K562 (cell line): ENCODE measurements at regions not wholly inside any gene's neighbourhood (a gene's known extent, or its start where the extent isn't known, plus 50 kb on each side); places are given as distances from the start of the nearest gene placed in this dataset.
A peak's percentile ranks its signal among the peaks of the same experiment; 100 is the strongest.

Experiments used
- ATAC-seq: fragments of 200-7000 bp; cut with Tn5 transposase; 3 replicates; pipeline ENCODE4 v1.9.1; 2020; ENCODE audit warnings: moderate library complexity
- BruUV-seq: library from RNA; stranded (reverse); fragments of 400-500 nt; replicated peaks from 2 replicates; lab custom pipeline; 2021; lab: Mats Ljungman, UMichigan
- CTCF ChIA-PET: fragments of 300-600 bp; formaldehyde crosslinking; extraction: SDS; loops from one replicate; lab custom pipeline; 2021; ENCODE audit warnings: low intra/inter-chr PET ratio; lab: Yijun Ruan, JAX
- POLR2A ChIA-PET: fragments of 300-600, 350-650 bp; sonication (Branson Sonifier 250); formaldehyde crosslinking; extraction: SDS; loops from one replicate; lab custom pipeline; 2021; ENCODE audit warnings: antibody characterized with exemption, inconsistent platforms; lab: Yijun Ruan, JAX
- DNase-seq, 4 experiments: peaks; one replicate each; pipeline versions ENCODE4 v3.0.0 to v3.0.0-alpha.2; 2011 to 2018; ENCODE audit warnings: low spot score in 3 of 4, mixed read lengths in 3 of 4; ENCODE audit errors: extremely low read depth in 1 of 4
- FAIRE-seq: peaks from 2 replicates; lab custom pipeline; 2011; peaks lifted over from hg19 to GRCh38; lab: Jason Lieb, UNC
- H2AFZ ChIP-seq: 2 replicates; pipeline ENCODE4 v1.6.0; 2011; ENCODE audit warnings: low read depth, low read length, control low read depth, inconsistent platforms
- H3K27ac ChIP-seq: fragments of 200-600 bp; 3 replicates; pipeline ENCODE4 v1.8.0; 2011; ENCODE audit warnings: low read depth, mild to moderate bottlenecking, control low read depth, inconsistent platforms, low read length, moderate library complexity, mixed read lengths; ENCODE audit errors: extremely low read depth
- H3K27me3 ChIP-seq, 2 experiments: fragments of 300-600 bp in 1 of 2; 2 replicates in 1 of 2; 3 replicates in 1 of 2; pipeline versions ENCODE4 v1.6.0 to v1.8.0; 2011; ENCODE audit warnings: inconsistent platforms in 2 of 2, low read length in 2 of 2, mild to moderate bottlenecking in 1 of 2, mixed read lengths in 1 of 2, moderate library complexity in 1 of 2; ENCODE audit not compliant: control insufficient read depth in 2 of 2, insufficient read depth in 2 of 2
- H3K36me3 ChIP-seq: fragments of 300-600 bp; 3 replicates; pipeline ENCODE4 v1.8.0; 2011; ENCODE audit warnings: mild to moderate bottlenecking, low read length, inconsistent platforms; ENCODE audit not compliant: control insufficient read depth, insufficient read depth
- H3K4me1 ChIP-seq, 2 experiments: fragments of 200-600 bp in 1 of 2; replicated peaks in 1 of 2; 2 replicates in 1 of 2; 3 replicates in 1 of 2; pipeline versions ENCODE4 v1.5.1 to v1.8.0; 2011; ENCODE audit warnings: inconsistent platforms in 2 of 2, low read length in 2 of 2, mild to moderate bottlenecking in 1 of 2, mixed read lengths in 1 of 2, moderate library complexity in 1 of 2; ENCODE audit not compliant: control insufficient read depth in 2 of 2, insufficient read depth in 2 of 2
- H3K4me2 ChIP-seq: 2 replicates; pipeline ENCODE4 v1.6.1; 2011; ENCODE audit warnings: low read length, control low read depth, inconsistent platforms, mixed read lengths; ENCODE audit not compliant: insufficient read depth
- H3K4me3 ChIP-seq: fragments of 200-600 bp; sonication (generic), shearing (Covaris generic); 2 replicates; pipeline ENCODE4 v1.5.1; 2016; ENCODE audit warnings: control low read depth, inconsistent platforms
- H3K79me2 ChIP-seq: fragments of 200-600 bp; 3 replicates; pipeline ENCODE4 v1.8.0; 2011; ENCODE audit warnings: low read length, inconsistent platforms; ENCODE audit not compliant: control insufficient read depth, insufficient read depth
- H3K9ac ChIP-seq, 2 experiments: 2 replicates each; pipeline versions ENCODE4 v1.6.0 to v1.6.1; 2011; ENCODE audit warnings: low read depth in 2 of 2, low read length in 2 of 2, control low read depth in 1 of 2, inconsistent platforms in 1 of 2, mild to moderate bottlenecking in 1 of 2, mixed read lengths in 1 of 2; ENCODE audit not compliant: insufficient read depth in 1 of 2
- H3K9me1 ChIP-seq: one replicate; pipeline ENCODE4 v1.6.0; 2011; ENCODE audit warnings: inconsistent platforms, mild to moderate bottlenecking, low read length, moderate library complexity; ENCODE audit not compliant: control insufficient read depth, insufficient read depth
- H3K9me3 ChIP-seq: replicated peaks from 2 replicates; pipeline ENCODE4 v1.5.1; 2011; ENCODE audit warnings: low read depth, low read length, inconsistent platforms; ENCODE audit not compliant: control insufficient read depth, insufficient read depth
- H4K20me1 ChIP-seq: replicated peaks from 2 replicates; pipeline ENCODE4 v1.6.1; 2011; ENCODE audit warnings: low read length, inconsistent platforms, mixed read lengths; ENCODE audit not compliant: control insufficient read depth, insufficient read depth
- PKNOX1 ChIP-seq: fragments of 450-650 bp; IDR thresholded peaks from 2 replicates; pipeline ENCODE4 v1.6.1; 2016
- SRSF7 ChIP-seq: fragments of 200-400 bp; formaldehyde crosslinking; optimal IDR thresholded peaks from 2 replicates; pipeline ENCODE3; 2017; ENCODE audit warnings: mild to moderate bottlenecking, low read depth, low read length
- WGBS: fragments of 100-300 bp; shearing (Covaris generic); methylation state at CpG from one replicate; pipeline ENCODE4 v1.1.6; 2016; ENCODE audit warnings: low coverage, mixed read lengths; ENCODE audit not compliant: insufficient coverage; ENCODE audit errors: missing lambda C conversion rate; 5-methylcytosine and 5-hydroxymethylcytosine counted together
- in situ Hi-C: fragments of 300-500 bp; cut with MboI; formaldehyde crosslinking; loops from 4 replicates; pipeline ENCODE4 v1.15.0; 2018; ENCODE audit warnings: inconsistent platforms, mixed read lengths
- intact Hi-C: fragments of 100-400 bp; cut with micrococcal nuclease; formaldehyde crosslinking; loops from 2 replicates; pipeline ENCODE4 v1.14.2; 2022

GRCh38 chr7:106465704-106466468, 181.1 kb upstream of the NAMPT start (continued):
- no peak for TF ChIP-seq PKNOX1
- TF ChIP-seq, all 486 proteins: peak for 16

- Histone ChIP-seq H3K27me3 (no peaks in the 10 kb centered on the region), H3K27ac (no peak overlapping the region), H3K9me3 (no peaks in the 10 kb centered on the region), H3K79me2 (no peaks in the 10 kb centered on the region), H3K36me3 (no peaks in the 10 kb centered on the region), H3K9me1 (no peaks in the 10 kb centered on the region), H4K20me1 (no peaks in the 10 kb centered on the region), H3K9ac (no peak overlapping the region; a peak in 1 of 4 replicates), H2AFZ (peak overlapping the region; percentile 39; the same call in 1 of the 2 replicates), H3K4me3 (no peak overlapping the region), H3K4me2 (no peak overlapping the region), H3K4me1 (peaks cover 0 to 15% of the 10 kb centered on the region in 2 experiments; a peak in 3 of 5 replicates)
- intact Hi-C loops = loop anchor here (5.0 kb wide), 1 partner anchor 177 kb away; no protein-coding TSS in a partner anchor
- ChIA-PET CTCF (no interaction called here), POLR2A (interaction anchor here (0.6 to 1.7 kb wide), 7 partner anchors 11 to 414 kb away, joined by 3 to 7 read pairs (median 3); no protein-coding TSS in a partner anchor)
- FAIRE-seq = no peak
- no peak for ATAC-seq
- no peak for TF ChIP-seq SRSF7
- 35% methylated on average over 2 of the region's 2 CpGs for WGBS
- BruUV-seq = no TSS peak
- no peak for DNase-seq
- in situ Hi-C loops = loop anchor here (5.0 kb wide), 1 partner anchor 287 kb away; no protein-coding TSS in a partner anchor
Measured at GRCh38 chr7:106464651-106465050, 179.9 kb upstream of the NAMPT start.
